Gastroesophageal sphincter (tissue), 3 donors: ENCODE measurements at regions not wholly inside any gene's neighbourhood (a gene's known extent, or its start where the extent isn't known, plus 50 kb on each side); places are given as distances from the start of the nearest gene placed in this dataset.

Experiments used
- CTCF ChIP-seq, 4 experiments: fragments of 200-600 bp in 2 of 4; fragments of 450-650 bp in 2 of 4; sonication (generic) in 1 of 4; IDR thresholded peaks; one replicate each; pipeline ENCODE4 v1.5.1; 2017 to 2019; ENCODE audit warnings: antibody characterized with exemption in 4 of 4, mild to moderate bottlenecking in 2 of 4, moderate library complexity in 2 of 4
- EP300 ChIP-seq: sonication (generic); formaldehyde crosslinking; IDR thresholded peaks from one replicate; pipeline ENCODE4 v1.6.1; 2017; ENCODE audit warnings: antibody characterized with exemption, mild to moderate bottlenecking
- POLR2A ChIP-seq, 2 donors: fragments of 450-650 bp; IDR thresholded peaks; one replicate each; pipeline ENCODE4 v1.6.1; 2017; ENCODE audit warnings: antibody characterized with exemption in 2 of 2, mild to moderate bottlenecking in 2 of 2, moderate library complexity in 1 of 2
- POLR2AphosphoS5 ChIP-seq: sonication (generic); formaldehyde crosslinking; IDR thresholded peaks from one replicate; pipeline ENCODE4 v1.6.1; 2017; ENCODE audit warnings: antibody characterized with exemption

DNA sequence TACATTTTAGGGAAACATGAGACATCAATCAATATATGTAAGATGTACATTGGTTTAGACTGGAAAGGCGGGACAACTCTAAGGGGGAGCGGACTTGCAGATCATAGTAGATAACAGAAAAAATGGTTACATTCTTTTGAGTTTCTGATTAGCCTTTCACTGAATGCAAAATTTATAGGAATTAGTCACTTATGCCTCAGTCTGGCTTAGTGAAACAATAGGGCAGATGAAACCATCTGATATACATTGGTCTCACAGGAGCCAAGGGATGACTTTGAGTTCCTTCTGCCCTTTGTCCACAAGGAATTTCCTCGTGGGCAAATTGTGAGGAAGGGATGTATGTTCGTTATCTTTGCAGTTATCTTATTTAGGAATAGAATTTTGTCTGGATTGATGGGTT is 128.2 kb downstream of the ARSF start:
- no peak for TF ChIP-seq EP300
- no peak for TF ChIP-seq CTCF (IDR thresholded peaks at IDR 0.05)
- TF ChIP-seq POLR2A (IDR thresholded peaks at IDR 0.05), result no peak
- no peak for TF ChIP-seq POLR2AphosphoS5
